ENCODE measurements at regions not wholly inside any gene's neighbourhood (a gene's known extent, or its start where the extent isn't known, plus 50 kb on each side); places are given as distances from the start of the nearest gene placed in this dataset.
"Not testable (repeated sequence)": the region's sequence is repeated elsewhere in the genome, so short reads cannot be mapped to it uniquely, and the experiment has no call there.

DNA sequence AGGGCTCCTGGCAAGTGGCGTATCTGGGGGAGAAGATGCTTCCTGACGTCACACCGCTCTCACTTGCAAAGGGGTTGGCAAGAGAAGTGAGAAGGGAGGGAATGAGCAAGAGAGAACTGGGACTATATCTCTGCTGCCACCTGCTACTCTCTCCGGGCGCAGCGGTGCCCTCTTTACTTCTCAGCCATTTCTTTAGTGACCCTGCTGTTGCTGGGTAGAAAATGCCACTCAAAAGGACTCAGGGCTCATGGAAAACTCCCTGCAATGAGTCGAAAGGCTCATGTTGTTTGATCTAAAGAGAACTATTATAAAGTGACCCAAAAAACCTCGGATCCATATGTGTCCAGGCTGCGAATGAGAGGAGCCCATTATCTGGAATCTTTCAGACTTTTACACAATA lies 401.8 kb downstream of the SAMD5 start:
- no peak for DNase-seq (ENCODE audit: low spot score)

DNA sequence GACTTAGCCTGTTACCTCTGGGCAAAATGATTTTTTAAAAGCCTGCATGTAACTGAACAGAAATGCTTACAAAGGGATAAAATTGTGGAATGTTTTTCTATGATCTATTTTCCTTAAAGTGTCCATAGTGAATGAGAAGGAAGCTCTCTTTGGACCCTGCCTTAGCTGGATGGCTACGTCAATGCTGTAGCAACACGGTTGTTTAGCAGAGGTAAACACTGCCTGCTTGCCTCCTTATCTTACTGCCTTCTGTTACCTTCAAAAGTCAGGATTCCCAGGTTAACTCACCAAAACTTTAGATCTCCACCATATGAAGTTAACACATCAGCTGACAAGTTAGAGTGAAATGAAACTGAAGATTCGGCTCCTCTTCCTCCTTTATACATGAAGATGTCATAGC lies 402.6 kb downstream of the SAMD5 start:
- DNase-seq (ENCODE audit: low spot score) = no peak

DNA sequence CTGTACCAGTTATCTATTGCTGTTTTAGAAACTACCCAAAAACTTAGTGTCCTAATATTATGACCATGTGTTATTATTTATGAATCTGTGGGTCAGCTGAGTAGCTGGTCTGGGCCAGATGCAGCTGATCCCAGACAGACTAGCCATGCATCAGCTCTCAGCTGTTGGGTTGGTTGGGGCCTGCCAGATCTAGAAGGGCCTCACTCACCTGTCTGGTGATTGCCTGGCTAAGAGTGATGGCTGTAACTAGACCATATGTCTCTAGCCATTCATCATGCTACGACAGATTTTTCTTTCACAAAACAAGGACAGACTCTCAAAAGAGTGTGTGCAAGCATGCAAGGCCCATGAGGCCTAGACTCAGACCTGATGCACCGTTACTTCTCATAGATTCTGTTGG lies 403.2 kb downstream of the SAMD5 start:
- no peak for DNase-seq (ENCODE audit: low spot score)

DNA sequence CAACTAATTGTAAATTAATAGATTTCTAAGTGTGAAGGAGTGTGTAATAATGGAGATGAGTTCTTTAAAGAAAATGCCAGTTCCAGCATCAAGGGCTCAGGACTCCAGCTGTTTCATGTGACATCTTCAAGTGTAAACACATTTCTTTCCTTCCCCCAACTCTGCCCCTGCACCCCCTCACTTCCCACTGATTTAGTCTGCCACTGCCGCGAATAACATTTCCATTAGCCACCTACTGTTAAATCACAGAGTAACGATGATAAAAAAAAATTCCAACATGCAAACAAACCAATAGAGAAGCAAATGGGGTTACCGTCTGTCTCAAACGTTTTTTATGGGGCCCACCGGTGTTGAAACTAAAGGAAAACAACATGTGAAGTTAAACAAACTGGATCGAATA lies 414.3 kb downstream of the SAMD5 start:
- DNase-seq (ENCODE audit: low spot score) = no peak

DNA sequence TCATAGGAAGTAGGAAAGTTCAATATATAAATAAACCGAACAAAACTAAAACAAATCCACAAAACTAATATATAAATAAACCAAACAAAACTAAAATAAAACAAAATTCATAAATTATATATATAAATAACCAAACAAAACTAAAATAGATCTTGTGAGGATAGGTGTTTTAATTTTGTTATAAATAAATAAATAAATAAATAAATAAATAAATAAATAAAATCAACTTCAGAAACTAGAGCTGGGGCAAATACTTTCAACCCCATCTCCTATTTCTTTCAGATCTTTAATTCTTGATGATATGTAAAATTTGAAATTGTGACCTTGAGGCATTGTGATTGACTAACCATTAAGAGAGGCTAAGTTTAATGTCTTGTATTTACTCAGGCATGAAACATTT lies 416.1 kb downstream of the SAMD5 start:
- no peak for DNase-seq (ENCODE audit: low spot score)

DNA sequence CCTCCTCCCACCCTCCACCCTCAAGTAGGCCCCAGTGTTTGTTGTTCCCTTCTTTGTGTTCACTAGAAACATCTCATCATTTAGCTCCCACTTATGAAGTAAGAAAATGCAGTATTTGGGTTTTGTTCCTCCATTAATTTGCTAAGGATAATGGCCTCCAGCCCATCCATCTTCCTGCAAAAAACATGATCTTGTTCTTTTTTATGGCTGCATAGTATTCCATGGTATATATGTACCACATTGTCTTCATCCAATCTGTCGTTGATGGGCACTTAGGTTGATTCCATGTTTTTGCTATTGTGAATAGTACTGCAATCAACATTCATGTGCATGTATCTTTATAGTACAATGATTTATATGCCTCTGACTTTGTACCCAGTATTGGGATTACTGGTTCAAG lies 416.8 kb upstream of the SASH1 start:
- no peak for DNase-seq (ENCODE audit: low spot score)

DNA sequence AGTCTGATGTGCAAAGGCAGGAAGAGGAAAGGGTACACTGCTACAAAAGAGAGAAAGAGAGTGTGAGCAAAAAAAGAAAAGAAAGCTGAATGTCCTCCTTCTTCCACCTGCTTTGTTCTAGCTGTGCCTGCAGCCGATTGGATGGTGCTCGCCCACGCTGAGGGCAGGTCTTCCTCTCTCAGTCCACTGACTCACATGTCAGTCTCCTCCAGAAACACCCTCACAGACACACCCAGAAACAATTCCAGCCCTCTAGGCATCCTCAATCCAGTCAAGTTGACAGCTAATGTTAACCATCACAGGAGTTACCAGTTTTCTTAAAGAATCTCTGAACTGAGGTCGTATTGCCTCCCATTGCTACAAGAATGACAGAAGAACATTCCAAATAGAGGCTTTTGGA lies 411.9 kb upstream of the SASH1 start:
- DNase-seq (ENCODE audit: low spot score) = no peak

DNA sequence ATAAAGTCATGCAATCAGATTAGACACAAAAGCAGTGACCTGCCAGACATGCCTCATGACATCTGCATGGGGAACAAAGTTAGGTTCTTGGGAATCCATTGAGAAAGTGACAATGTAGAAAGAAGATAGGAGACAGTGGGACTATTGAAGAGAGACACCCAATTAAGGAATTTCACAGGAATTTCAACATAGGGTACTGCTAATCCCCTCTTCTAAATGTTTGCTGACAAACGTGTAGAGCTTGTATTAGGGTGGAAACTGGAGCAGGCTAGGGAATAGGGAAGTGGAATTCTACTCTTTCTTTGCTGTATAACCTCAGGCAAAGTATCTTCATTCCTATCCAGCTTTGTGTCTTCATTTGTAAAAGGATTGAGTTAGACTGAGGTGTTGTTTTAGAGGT lies 409.4 kb upstream of the SASH1 start:
- DNase-seq (ENCODE audit: low spot score) = no peak

DNA sequence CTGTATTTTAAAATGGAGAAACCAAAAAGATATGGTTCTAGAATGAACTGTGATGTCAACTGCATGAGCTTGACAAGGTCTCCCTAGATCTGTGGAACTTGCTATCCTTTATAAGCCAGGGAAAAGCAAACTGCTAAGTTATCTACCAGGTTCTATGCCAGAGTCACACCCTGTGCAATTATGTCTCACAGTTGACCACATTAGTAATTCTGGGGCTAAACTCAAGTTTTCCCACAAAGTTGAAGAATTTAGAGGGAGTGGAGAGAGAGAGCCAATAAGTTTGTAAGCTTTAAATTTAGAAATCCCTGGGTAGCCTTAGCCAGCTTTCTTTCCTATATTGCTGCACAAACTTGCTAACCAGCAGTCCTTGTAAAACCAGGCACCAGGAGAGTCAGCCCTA lies 407.0 kb upstream of the SASH1 start:
- no peak for DNase-seq (ENCODE audit: low spot score)

DNA sequence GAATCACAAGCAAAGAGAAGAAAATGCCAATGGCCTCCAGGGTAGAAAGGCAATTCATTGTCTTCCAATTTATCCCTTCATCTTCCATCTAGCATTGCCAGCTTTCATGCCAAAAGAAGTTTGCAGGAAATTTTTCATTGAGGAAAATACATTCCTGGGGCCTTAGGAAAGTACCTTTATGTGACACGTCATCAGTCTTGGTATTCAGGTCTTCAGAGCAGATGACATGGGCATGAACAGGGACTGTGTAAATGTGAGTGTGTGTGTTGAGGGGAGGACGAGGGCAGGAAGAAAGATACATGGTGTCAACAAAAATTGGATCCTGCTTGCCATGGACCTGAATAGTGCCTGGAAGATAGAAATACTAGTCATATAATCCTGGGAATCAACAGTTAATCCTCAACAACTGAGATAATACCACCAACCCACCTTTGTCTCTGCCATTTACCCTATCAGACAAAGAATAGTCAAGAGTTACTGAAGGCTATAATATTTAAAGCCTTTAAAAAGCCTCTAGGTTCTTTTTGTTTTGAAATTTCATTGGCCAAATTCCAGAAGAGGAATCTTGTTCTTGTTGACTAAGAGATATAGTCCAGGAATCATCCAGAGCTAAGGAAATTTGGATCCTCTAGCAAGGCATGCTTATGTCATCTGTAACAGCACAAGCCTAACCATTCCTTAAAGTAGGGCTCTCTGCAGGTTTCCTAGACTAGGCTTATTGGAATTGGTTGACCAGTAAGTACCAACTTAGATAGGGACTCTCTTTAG lies 405.8 kb upstream of the SASH1 start:
- no peak for DNase-seq (ENCODE audit: low spot score)

DNA sequence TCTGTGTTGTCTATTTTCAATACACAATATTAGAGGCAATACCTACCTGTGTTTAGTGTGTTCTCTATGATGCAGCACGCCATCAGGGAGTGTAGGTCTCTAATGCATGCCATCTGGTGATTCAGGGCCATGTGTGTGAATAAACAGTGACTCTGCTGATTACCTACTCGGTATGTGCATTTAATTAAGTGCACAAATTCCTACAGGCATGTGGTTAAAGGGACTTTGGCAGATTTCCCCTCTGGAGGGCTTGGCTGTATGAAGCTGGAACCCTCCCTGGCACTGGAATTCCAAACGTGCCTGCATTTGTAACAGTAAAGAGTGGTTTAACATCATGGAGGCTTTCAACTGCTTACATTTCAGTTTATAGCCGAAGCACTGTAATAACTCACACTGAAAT lies 401.5 kb upstream of the SASH1 start:
- DNase-seq (ENCODE audit: low spot score) = no peak

DNA sequence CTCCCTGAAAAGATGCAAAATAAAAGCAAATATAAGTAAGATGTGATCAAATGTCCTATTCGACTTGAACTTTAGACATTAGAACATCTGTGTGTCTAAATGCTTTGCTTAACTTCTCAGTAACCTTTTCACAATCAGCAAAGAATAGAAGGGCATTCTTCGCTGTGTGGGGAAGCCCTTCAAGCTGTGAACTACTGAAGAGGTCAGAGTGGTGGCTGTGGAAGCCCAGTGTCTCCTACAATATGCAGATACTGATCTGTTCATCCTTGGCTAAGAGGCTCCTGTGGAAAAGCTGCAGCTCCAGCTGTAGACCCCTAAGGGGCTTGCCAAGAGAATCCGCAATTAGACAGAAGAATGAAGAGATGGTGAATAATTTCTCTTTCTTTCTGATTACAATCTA lies 400.3 kb upstream of the SASH1 start:
- no peak for DNase-seq (ENCODE audit: low spot score)

DNA sequence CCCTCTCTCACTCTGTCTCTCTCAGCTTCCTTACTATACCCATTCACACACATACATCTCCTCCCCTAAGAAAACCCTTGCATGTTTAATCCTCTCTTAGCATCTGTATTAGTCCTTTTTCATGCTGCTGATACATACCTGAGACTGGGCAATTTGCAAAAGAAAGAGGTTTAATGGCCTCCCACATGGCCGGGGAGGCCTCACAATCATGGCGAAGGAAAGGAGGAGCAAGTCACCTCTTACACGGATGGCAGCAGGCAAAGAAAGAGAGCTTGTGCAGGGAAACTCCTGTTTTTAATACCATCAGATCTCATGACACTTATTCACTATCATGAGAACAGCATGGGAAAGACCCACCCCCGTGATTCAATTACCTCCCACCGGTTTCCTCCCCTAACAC lies 398.5 kb upstream of the SASH1 start:
- no peak for DNase-seq (ENCODE audit: low spot score)

DNA sequence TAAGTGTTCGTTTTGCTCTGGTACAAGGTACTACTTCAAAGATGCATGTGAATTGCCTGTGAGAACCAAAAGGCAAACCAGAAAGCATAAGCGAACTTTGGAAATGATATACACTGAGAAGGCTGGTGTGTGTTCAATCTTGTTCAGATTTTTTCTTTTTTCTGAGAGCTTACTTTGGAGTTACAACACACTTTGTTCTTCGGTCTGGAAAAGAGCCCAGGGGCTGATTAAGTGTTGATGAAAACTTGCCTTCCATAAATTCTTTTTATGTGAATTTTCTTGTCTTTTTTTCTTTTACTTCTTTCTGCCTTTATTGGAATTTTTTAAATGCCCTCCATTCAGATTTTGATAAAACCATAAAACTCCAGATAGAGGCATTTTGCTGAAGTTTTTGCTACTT lies 395.1 kb upstream of the SASH1 start:
- DNase-seq (ENCODE audit: low spot score) = no peak

DNA sequence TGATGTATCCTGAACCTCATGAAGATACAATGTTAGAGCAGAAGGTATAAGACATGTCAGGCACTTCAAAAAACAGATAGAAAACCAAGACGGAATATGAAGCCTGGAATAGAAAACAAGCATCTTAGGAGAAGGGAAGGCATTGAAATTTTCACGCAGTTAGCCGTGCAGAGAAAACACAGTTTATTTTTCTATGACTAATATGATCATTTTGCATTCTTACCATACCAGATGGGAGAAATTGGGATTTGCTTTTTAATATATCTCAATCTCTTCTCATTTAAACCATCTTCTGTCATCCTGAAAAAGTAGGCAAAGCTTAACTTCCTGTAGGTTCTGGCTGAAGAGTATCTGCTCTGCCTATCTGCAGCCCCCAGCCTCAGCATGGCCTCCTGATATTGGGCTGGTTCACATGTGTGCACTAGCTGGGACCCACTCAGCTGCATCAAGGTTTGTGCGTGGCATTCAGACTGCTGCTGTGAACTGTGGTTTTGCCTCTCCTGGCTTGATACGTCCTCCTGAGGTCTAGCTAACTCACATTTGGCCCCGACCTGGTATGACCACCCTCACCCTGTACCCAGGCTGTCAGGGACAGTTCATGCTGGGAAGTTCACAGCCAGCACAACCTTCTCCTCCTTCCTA lies 392.5 kb upstream of the SASH1 start:
- no peak for DNase-seq (ENCODE audit: low spot score)

DNA sequence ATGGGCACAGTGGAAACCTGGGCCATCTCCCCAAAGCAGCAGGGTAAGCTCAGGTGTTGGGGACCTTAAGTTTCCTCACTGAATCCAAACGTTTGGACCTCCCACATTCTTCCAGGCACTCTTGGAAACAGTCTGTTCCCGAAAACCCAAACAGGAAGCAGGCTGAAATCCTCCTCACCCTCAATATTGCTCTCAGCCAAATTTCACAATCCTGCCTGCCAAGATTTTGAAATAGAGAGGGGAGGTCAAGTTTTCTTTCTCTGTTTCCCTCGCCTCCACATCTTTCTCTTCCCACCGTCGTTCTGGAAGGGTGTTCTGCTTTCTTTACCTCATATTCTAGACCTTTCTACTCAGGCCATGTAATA lies 392.0 kb upstream of the SASH1 start:
- no peak for DNase-seq (ENCODE audit: low spot score)

DNA sequence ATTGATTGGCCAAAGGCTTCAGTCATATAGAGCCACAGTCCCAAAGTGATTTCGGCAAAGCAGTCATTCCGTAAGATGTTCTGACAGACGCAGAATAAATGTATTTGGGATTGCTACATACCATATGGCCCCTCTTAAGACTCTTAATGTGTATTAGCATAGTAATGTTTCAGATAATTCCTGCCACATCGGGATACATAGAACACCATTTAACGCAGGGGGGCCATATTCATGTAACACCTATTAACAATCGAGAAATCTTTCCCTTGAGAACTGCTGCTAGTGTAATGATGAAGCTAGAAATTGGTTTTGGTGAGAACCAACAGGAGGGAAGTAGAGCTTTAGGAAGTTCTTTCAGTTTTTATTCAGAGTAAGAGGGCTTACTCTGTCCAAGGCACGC lies 390.9 kb upstream of the SASH1 start:
- DNase-seq (ENCODE audit: low spot score) = no peak

DNA sequence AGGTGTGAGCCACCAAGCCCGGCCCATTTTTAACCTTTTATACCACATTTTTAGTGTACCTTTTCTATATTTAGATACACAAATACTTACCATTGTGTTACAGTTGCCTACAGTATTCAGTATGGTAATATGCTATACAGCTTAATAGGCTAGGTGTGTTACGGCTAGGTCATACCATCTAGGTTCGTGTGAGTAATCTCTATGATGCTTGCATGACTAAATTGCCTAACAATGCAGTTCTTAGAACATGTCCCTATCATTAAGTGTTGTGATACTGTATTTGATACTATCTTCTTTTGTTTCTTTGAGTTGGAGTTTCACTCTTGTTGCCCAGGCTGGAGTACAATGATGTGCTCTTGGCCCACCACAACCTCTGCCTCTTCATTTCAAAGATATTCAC lies 387.7 kb upstream of the SASH1 start:
- no peak for DNase-seq (ENCODE audit: low spot score)

DNA sequence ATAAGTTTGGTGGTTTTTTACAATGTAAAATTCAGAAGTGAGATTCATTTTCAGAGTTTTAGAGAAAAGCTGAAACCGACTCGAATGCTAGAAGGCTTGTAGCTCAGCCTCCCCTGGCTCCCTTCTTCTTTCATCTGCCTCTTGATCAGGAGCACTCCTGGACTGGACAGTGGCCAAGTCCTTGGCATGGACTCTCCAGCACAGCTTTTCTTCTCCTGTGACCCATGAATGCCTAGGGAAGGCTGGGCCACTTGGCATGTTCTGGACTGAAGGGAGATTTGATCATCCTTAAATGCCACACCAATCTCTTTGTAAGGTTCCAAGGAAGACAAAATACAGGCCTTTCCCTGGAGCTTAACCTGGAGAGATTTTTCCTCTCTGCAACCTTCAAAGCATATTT lies 384.0 kb upstream of the SASH1 start:
- no peak for DNase-seq (ENCODE audit: low spot score)

DNA sequence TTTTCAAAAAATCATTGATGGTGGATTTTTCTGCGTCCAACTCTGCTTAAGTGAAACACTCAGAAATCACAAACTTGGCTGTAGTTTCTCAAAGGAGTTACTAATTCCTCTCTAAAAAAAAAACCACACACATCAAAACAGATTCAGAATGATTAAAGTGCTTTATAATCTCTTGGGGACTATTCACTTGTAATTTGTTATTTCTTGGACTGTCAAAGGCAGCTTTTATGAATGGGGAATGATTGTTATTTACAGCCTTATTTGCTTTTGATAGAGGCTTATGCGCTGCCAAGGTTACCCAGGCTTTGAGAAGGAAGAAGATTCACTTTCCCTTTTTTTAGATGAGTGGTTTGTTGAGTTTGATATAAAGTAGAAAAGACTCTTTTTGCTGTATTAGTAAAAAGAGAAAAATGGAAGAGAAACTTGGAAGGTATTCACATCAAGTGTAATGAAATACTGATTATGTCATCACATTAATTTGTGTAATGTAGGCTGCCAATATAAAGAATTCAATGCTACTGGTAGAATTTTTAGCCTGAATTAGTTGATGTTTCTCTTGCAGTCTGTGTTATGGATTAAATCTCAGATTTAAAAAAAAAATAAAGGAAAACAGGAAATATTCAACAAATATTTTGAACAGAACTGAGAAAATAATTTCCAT lies 381.0 kb upstream of the SASH1 start:
- no peak for DNase-seq (ENCODE audit: low spot score)

DNA sequence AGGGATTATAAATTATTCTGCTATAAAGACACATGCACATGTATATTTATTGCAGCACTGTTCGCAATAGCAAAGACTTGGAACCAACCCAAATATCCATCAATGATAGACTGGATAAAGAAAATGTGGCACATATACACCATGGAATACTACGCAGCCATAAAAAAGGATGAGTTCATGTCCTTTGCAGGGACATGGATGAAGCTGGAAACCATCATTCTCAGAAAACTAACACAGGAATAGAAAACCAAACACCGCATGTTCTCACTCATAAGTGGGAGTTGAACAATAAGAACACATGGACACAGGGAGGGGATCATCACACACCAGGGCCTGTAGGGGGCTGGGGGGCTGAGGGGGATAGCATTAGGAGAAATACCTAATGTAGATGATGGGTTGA lies 377.2 kb upstream of the SASH1 start:
- DNase-seq (ENCODE audit: low spot score) = not testable (repeated sequence)

DNA sequence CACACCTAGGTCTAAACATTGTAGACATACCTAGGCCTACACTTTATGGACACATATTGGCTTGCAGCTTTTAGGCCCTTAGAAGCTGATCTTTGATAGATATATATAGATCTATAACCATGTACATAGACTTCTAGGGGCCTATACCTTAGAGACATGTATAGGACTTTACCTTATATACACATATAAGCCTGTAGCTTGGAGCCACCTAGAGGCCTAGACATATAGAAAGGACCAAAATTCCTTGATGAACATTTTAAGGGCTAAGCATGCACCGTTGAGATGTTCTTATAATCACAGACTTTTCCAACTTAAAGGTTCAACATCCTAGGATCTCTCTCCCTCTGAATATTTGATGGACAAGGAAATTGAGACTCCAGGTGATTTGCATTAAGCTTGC lies 371.7 kb upstream of the SASH1 start:
- no peak for DNase-seq (ENCODE audit: low spot score)

DNA sequence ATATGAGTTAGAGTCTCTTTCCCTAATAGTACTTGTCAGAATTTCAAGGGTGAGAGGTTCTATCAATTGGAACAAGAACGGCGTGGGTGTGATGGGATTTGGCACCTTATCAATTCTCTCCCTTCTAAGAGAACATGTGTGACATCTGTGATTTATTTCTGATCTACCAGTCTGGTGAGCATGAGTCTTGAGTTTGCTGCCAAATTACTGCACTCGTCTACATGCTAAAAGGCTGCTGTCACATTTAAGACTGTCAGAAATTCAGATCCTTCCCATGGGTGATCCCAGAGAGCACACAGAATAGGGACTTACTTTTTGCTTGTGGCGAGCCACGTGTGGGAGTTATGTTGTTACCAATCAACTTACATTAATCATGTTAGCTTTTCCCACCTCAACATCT lies 370.2 kb upstream of the SASH1 start:
- no peak for DNase-seq (ENCODE audit: low spot score)

DNA sequence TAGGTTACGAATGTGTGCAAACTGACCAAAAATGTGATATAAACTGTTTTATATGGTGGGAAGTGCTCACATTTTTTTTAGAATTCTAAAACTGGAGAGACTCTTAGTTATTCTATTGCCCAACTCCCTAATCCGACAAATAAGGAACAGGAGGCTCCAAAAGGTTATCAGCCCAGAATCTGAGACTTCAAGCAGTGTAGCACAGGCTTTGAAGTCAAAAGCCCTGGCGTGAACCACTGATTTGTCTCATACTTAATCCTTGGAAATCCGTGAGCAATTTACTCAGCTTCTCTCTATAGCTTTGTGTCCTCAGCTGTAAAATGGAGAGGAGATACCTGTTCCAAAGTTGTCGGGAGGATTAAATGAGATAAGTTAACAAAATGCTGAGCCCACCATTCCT lies 368.8 kb upstream of the SASH1 start:
- no peak for DNase-seq (ENCODE audit: low spot score)
